ENCODE measurements at regions not wholly inside any gene's neighbourhood (a gene's known extent, or its start where the extent isn't known, plus 50 kb on each side); places are given as distances from the start of the nearest gene placed in this dataset.

DNA sequence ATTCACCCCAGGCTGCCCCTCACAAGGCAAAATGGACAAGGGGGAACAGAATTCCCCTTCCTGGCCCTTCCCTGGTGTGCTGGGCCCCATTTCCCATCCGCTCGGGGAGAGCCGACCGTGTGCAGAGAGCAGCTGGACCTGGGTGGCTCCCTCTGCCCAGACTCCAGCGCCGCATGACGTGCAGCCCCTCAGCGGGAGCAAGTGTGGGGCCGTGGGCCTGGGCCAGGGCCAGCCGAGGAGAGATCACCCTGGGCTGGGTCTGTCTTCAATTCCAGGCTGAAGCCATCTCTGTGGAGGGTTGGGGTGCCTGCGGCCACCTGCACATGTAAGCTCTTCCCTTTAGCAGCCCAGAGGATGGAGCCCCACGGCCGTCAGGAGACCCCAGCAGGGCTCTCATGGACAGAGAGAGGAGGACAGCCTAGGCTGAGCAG, 241.8 kb downstream of the TTLL2 start:
- intact Hi-C loops (cut with DNase I) = no loop called here
- no peak for ATAC-seq
- Histone ChIP-seq H3K4me3 (no peak overlapping the region), H3K27me3 (no peaks in the 10 kb centered on the region), H3K9me3 (no peaks in the 10 kb centered on the region), H3K27ac (no peak overlapping the region), H3K4me1 (no peaks in the 10 kb centered on the region), H3K36me3 (no peaks in the 10 kb centered on the region)
- DNase-seq = no peak
- no peak for FAIRE-seq
- WGBS, 2 donors = 82 to 89% methylated on average over 13 of the region's 13 CpGs
- TF ChIP-seq, protein P1, sequence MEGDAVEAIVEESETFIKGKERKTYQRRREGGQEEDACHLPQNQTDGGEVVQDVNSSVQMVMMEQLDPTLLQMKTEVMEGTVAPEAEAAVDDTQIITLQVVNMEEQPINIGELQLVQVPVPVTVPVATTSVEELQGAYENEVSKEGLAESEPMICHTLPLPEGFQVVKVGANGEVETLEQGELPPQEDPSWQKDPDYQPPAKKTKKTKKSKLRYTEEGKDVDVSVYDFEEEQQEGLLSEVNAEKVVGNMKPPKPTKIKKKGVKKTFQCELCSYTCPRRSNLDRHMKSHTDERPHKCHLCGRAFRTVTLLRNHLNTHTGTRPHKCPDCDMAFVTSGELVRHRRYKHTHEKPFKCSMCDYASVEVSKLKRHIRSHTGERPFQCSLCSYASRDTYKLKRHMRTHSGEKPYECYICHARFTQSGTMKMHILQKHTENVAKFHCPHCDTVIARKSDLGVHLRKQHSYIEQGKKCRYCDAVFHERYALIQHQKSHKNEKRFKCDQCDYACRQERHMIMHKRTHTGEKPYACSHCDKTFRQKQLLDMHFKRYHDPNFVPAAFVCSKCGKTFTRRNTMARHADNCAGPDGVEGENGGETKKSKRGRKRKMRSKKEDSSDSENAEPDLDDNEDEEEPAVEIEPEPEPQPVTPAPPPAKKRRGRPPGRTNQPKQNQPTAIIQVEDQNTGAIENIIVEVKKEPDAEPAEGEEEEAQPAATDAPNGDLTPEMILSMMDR (IDR thresholded peaks at IDR 0.05) = no peak

DNA sequence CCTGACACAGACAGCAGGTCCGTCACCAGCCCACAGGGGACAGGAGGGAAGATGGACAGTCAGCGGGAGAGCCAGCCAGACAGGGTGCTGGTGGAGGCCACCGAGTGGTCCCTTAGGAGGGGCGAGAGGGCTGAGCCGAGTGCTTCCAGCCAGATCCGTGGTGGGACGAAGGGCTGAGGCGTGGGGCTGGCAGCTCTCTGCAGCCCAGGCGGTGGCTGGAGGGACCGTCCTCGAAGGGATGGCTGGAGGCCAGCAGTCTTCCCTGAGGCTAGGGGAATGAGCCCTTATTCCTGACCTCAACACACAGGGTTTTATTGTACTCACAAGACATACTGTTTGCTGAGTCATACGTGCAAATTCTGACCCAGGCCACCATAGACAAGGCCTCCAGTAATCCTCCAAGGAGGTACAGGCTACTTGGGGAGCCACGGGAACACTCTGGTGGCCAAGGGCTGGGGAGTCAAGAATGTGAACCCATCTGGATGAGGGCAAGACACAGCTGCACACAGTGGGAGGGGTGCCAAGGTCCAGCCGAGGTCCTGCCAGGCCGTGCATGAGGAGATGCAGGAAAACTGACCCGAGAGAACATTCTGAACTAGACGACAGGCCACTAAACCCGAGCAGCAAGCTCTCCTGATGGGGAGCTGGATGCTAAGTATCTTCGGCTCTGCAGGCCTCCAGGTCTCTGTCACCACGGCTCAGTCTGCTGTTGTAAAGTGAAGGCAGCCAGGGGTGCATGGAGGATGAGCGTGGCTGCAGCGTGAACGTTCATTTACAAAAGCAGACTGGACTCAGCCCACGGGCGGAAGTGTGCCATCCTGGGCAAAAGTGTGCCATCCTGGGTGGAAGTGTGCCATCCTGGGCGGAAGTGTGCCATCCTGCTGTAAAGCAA, 242.5 kb downstream of the TTLL2 start:
- DNase-seq (no peak), FAIRE-seq (no peak), ATAC-seq (no peak)
- TF ChIP-seq, protein P1 (IDR thresholded peaks at IDR 0.05) = no peak
- Histone ChIP-seq H3K36me3 (no peaks in the 10 kb centered on the region), H3K27ac (no peak overlapping the region), H3K27me3 (no peaks in the 10 kb centered on the region), H3K4me3 (no peak overlapping the region), H3K9me3 (no peaks in the 10 kb centered on the region), H3K4me1 (no peaks in the 10 kb centered on the region)
- WGBS, 2 donors = 84 to 86% methylated on average over 26 of the region's 26 CpGs
- intact Hi-C loops (cut with DNase I) = no loop called here

DNA sequence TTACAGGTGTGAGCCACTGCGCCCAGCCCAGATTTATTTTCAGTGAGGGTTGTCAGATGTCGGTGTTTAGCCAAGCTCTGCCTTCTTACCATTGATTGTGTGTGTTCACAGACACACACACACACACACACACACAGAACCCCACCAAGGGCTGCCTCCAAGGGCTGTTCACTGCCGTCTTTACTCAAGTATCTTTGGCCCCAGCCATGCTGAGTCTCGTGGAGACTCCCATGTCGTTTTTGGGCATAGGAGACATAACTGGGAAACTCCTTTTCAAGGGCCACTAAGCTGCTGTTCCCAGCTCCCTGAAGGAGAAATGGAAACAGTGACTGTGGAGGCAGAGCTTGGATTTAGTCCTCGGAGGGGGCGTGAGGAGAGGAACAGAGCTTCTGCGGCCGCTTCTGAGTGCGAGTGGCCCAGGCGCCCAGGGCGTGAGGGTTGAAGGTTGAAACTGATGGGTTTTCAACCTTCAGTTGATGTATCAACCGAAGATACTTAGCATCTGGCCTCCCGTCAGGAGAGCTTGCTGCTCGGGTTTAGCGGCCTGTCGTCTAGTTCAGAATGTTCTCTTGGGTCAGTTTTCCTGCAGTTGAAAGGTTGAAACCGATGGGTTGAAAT, 243.6 kb downstream of the TTLL2 start:
- Histone ChIP-seq H3K4me1 (no peaks in the 10 kb centered on the region), H3K27ac (no peak overlapping the region), H3K27me3 (no peaks in the 10 kb centered on the region), H3K4me3 (no peak overlapping the region), H3K36me3 (no peaks in the 10 kb centered on the region), H3K9me3 (no peaks in the 10 kb centered on the region)
- DNase-seq (no peak), FAIRE-seq (no peak), ATAC-seq (no peak)
- TF ChIP-seq, protein P1 (IDR thresholded peaks at IDR 0.05) = no peak
- intact Hi-C loops (cut with DNase I) = no loop called here
- WGBS, 2 donors = 90 to 95% methylated on average over 18 of the region's 18 CpGs

DNA sequence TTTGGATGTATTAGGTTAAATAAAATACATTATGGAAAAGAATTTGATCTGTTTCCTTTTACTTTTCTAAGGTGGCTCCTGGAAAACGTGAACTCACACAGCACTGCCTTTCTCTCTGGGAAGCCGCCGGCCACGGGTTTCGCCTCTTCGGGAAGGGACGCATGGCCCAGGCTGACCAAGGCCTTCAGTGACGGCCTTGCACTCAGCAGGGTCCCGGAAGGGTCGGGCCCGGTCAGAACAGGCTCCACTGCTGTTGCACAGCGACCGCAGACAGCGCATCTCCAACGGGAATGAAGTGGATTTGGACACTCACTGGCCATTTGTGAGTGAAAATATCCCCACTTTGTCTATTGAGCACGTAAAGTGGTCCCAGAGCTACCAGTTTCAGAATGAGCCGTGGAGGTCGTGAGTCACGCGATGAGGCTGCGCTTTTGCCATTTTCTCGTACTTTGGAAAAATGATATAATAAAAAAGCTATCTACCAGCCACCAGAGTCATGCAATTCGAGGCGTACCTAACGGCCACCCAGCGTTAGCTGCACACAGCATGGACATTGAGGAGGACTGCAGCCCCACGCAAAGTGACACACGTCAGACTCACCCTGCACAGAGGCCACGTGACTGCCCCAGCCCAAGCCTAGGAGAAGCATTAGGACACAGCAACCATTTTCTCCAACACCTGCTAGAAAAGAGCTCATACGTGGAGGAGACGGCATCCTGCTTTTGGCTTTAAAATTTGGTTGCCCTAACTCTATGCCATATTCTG, 244.3 kb downstream of the TTLL2 start:
- TF ChIP-seq, protein P1 (IDR thresholded peaks at IDR 0.05) = no peak
- 91% methylated on average over 31 of the region's 31 CpGs for WGBS, 2 donors
- no peaks in the 10 kb centered on the region for H3K9me3 ChIP-seq
- no peak for FAIRE-seq
- intact Hi-C loops (cut with DNase I) = no loop called here
- no peaks in the 10 kb centered on the region for H3K27me3 ChIP-seq
- H3K36me3 ChIP-seq = no peaks in the 10 kb centered on the region
- H3K4me1 ChIP-seq = no peaks in the 10 kb centered on the region
- ATAC-seq = no peak
- no peak for DNase-seq
- no peak overlapping the region for H3K4me3 ChIP-seq
- no peak overlapping the region for H3K27ac ChIP-seq
